Heart right ventricle (tissue), 16 donors: ENCODE measurements at regions not wholly inside any gene's neighbourhood (a gene's known extent, or its start where the extent isn't known, plus 50 kb on each side); places are given as distances from the start of the nearest gene placed in this dataset.
A peak's percentile ranks its signal among the peaks of the same experiment; 100 is the strongest.

Experiments
- ATAC-seq, 8 donors: fragments of 200-7000 bp; cut with Tn5 transposase; one replicate each; pipeline ENCODE4 v1.9.1; 2020; ENCODE audit warnings: mild to moderate bottlenecking in 8 of 8, moderate library complexity in 8 of 8, moderate number of reproducible peaks in 1 of 8
- DNase-seq, 2 donors: peaks; one replicate each; pipeline ENCODE4 v3.0.0-alpha.2; 2020
- H3K27ac ChIP-seq, 10 donors: fragments of 200-600 bp; sonication (generic) in 2 of 10; one replicate each; pipeline versions ENCODE4 v1.5.0 to v1.8.0; 2020 to 2022; ENCODE audit warnings: mild to moderate bottlenecking in 3 of 10
- H3K27me3 ChIP-seq, 7 donors: fragments of 200-600 bp; one replicate each; pipeline ENCODE4 v1.8.0; 2021 to 2022; ENCODE audit warnings: mild to moderate bottlenecking in 2 of 7
- H3K36me3 ChIP-seq, 9 donors: fragments of 200-600 bp; sonication (generic) in 1 of 9; one replicate each; pipeline versions ENCODE4 v1.5.0 to v1.8.0; 2020 to 2022; ENCODE audit warnings: mild to moderate bottlenecking in 2 of 9
- H3K4me1 ChIP-seq, 9 donors: fragments of 200-600 bp; sonication (generic) in 1 of 9; one replicate each; pipeline versions ENCODE4 v1.5.0 to v1.8.0; 2020 to 2022; ENCODE audit warnings: mild to moderate bottlenecking in 4 of 9
- H3K4me3 ChIP-seq, 10 donors: fragments of 200-600 bp; sonication (generic) in 2 of 10; one replicate each; pipeline versions ENCODE4 v1.5.0 to v1.8.0; 2020 to 2022; ENCODE audit warnings: mild to moderate bottlenecking in 7 of 10, moderate library complexity in 2 of 10
- H3K9me3 ChIP-seq, 11 donors: fragments of 200-600 bp in 10 of 11; sonication (generic) in 2 of 11; one replicate each; pipeline versions ENCODE4 v1.5.0 to v1.8.0; 2013 to 2022; ENCODE audit warnings: mild to moderate bottlenecking in 2 of 11, control low read depth in 1 of 11, moderate library complexity in 1 of 11
- CTCF ChIP-seq, 9 donors: fragments of 200-600 bp; sonication (generic) in 2 of 9; IDR thresholded peaks; one replicate each; pipeline versions ENCODE4 v1.5.0 to v1.8.0; 2021 to 2022; ENCODE audit warnings: antibody characterized with exemption in 9 of 9, mild to moderate bottlenecking in 5 of 9, moderate library complexity in 1 of 9
- WGBS, 2 donors: extraction: QIAGEN DNeasy Blood & Tissue Kit; methylation state at CpG; one replicate each; pipeline ENCODE4 v1.1.7; 2013; ENCODE audit warnings: inconsistent platforms in 1 of 2; 5-methylcytosine and 5-hydroxymethylcytosine counted together
- intact Hi-C, 10 donors: fragments of 100-400 bp; cut with DNase I; formaldehyde crosslinking; loops; one replicate each; pipeline versions ENCODE4 v1.11.1 to v1.14.2; 2022
- donor health status: Arrhythmogenic right ventricular cardiomyopathy.
- donor health status: ischemic (EF 13 %, LVEDD 7.1; RV severe dilation, severe dysfunction).
- donor health status: healthy with polysubstance abuse.
- donor health status: DM: no; HTN: yes; CAD: no.
- donor health status: DM: no; HTN: no; CAD: no.
- donor health status: ischemic (EF 25% LVEDD 6.9; RV normal size, moderate dysfunction).
- donor health status: ischemic (EF 25% LVEDD 5.7; RV mildly dilated, moderate dysfunction).
- donor health status: healthy.
- donor health status: DM: yes; HTN: yes; CAD: no.
- donor health status: Ischemic cardiomyopathy.
- donor health status: ischemic (EF 35%, LVEDD 5.7; RV mildly dilated, moderate dysfunction).
- donor health status: nonischemic (EF 11% LVEDD 7.7; RV severe dilation, severe dysfunction).
- donor health status: DM: yes; HTN: yes; CAD: no.
- donor health status: PGD.
- donor health status: ischemic (EF 29% LVEDD 5.4; RV normal size, mild dysfunction).
- donor health status: nonischemic (EF 23%, LVEDD 6.1; RV moderate dilation, normal function).

GRCh38 chr5:14937254-14937653 is 65.7 kb upstream of the ANKH start:
- peak in 7 of 8 donors; percentile 61 to 88 (median 71) for ATAC-seq
- Histone ChIP-seq H3K4me3 (no peak overlapping the region), H3K27ac (peak overlapping the region in 7 of 10 donors; percentile 14 to 69 (median 36)), H3K4me1 (peaks cover 0 to 30% (median 6%) of the 10 kb centered on the region in 9 donors), H3K9me3 (no peaks in the 10 kb centered on the region), H3K36me3 (no peaks in the 10 kb centered on the region), H3K27me3 (no peaks in the 10 kb centered on the region)
- intact Hi-C loops = loop anchor here in 3 of 10 donors (5.0 to 10.0 kb wide), 2 partner anchors 62 to 65 kb away; partner anchors contain the start of gene ANKH (in 2 of the 3)
- WGBS, 2 donors = 48 to 59% methylated on average over 5 of the region's 5 CpGs
- no peak for TF ChIP-seq CTCF (IDR thresholded peaks at IDR 0.05)
- no peak for DNase-seq

DNA sequence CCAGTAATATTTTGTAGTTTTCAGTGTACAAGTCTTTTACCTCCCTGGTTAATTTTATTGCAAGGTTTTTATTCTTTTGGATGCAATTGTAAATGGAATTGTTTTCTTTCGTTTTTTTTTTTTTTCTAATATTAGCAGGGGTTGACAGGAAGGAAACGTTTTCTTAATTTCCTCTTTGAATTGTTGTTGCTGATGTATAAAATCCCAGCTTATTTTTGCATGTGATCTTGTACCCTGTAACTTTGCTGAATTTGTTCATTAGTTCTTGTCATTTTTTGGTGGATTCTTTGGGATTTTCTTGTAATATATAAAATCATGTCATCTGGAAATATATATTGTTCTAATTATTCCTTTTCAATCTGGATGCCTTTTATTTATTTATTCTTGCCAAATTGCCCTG is 65.0 kb upstream of the ANKH start:
- DNase-seq (no peak), ATAC-seq (peak in 3 of 8 donors; percentile 44 to 71 (median 48))
- WGBS, 2 donors = 35 to 50% methylated on average over 2 of the region's 2 CpGs
- intact Hi-C loops = loop anchor here in 3 of 10 donors (5.0 to 10.0 kb wide), 2 partner anchors 62 to 66 kb away; partner anchors contain the start of gene ANKH (in 2 of the 3)
- Histone ChIP-seq H3K36me3 (no peaks in the 10 kb centered on the region), H3K9me3 (no peaks in the 10 kb centered on the region), H3K4me3 (no peak overlapping the region), H3K4me1 (peaks cover 0 to 30% (median 6%) of the 10 kb centered on the region in 9 donors), H3K27ac (peak overlapping the region in 8 of 10 donors; percentile 4 to 69 (median 34)), H3K27me3 (no peaks in the 10 kb centered on the region)
- no peak for TF ChIP-seq CTCF (IDR thresholded peaks at IDR 0.05)

DNA sequence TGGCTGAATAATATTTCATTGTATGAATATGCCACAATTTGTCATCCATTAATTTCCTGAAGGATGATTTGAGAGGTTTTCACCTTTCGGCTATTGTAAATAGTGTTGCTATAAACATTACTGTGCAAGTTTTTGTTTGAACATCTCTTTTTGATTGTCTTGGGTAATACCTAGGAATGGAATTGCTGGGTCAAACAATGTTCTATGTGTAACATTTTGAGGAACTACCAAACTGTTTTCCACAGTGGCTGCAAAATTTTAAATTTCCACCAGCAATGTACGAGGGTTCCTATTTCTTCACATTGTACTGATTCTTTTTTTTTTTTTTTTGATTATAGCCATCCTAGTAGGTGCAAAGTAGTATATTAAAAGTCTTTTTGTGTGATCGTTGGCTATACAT is 63.8 kb upstream of the ANKH start:
- Histone ChIP-seq H3K27me3 (no peaks in the 10 kb centered on the region), H3K4me3 (no peak overlapping the region), H3K36me3 (no peaks in the 10 kb centered on the region), H3K9me3 (no peaks in the 10 kb centered on the region), H3K4me1 (peaks cover 0 to 30% (median 6%) of the 10 kb centered on the region in 9 donors), H3K27ac (peak overlapping the region in 1 of 10 donors; percentile 26)
- DNase-seq (no peak), ATAC-seq (peak in 4 of 8 donors; percentile 26 to 56 (median 40))
- 90 to 94% methylated on average over 3 of the region's 3 CpGs for WGBS, 2 donors
- TF ChIP-seq CTCF (IDR thresholded peaks at IDR 0.05) = no peak
- intact Hi-C loops = loop anchor here in 3 of 10 donors (5.0 to 10.0 kb wide), 2 partner anchors 61 to 67 kb away; partner anchors contain the start of gene ANKH (in 2 of the 3)

GRCh38 chr5:14932902-14933469 is 61.4 kb upstream of the ANKH start:
- no peak for DNase-seq
- WGBS, 2 donors = 89 to 92% methylated on average over 7 of the region's 7 CpGs

More at GRCh38 chr5:14932902-14933469, 61.4 kb upstream of the ANKH start:
- peaks cover 0 to 21% (median 7%) of the 10 kb centered on the region in 9 donors for H3K4me1 ChIP-seq
- no peaks in the 10 kb centered on the region for H3K9me3 ChIP-seq
- no peak overlapping the region for H3K27ac ChIP-seq
- no peaks in the 10 kb centered on the region for H3K27me3 ChIP-seq
- H3K4me3 ChIP-seq = no peak overlapping the region
- intact Hi-C loops = loop anchor here in 2 of 10 donors (10.0 kb wide), 1 partner anchor 58 kb away; the partner anchor contains the start of gene ANKH (in 2 of the 2)
- ATAC-seq = no peak
- H3K36me3 ChIP-seq = no peaks in the 10 kb centered on the region
- no peak for TF ChIP-seq CTCF (IDR thresholded peaks at IDR 0.05)
